ENCODE measurements at regions not wholly inside any gene's neighbourhood (a gene's known extent, or its start where the extent isn't known, plus 50 kb on each side); places are given as distances from the start of the nearest gene placed in this dataset.
A peak's percentile ranks its signal among the peaks of the same experiment; 100 is the strongest.

DNA sequence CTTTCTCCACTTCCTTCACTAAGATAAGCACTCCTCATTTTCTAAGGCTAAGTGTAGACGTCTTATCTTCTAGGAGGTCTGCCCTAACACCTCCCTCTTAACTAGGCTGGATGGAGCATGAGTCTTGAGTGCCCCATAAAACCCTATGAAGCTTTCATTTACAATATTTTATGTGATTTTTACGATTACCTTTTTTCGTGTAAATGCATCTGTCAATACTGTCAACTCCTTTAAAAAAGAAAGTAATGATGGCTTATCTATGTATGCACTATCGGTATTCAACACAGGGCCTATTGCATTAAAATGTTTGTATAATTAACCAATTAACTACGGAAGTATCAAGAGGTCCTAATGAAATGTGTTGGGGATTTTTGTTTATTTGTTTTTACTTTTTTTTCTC is 156.0 kb upstream of the FAM83B start:
- 54 to 73% methylated on average over 5 of the region's 5 CpGs for WGBS, 2 donors

DNA sequence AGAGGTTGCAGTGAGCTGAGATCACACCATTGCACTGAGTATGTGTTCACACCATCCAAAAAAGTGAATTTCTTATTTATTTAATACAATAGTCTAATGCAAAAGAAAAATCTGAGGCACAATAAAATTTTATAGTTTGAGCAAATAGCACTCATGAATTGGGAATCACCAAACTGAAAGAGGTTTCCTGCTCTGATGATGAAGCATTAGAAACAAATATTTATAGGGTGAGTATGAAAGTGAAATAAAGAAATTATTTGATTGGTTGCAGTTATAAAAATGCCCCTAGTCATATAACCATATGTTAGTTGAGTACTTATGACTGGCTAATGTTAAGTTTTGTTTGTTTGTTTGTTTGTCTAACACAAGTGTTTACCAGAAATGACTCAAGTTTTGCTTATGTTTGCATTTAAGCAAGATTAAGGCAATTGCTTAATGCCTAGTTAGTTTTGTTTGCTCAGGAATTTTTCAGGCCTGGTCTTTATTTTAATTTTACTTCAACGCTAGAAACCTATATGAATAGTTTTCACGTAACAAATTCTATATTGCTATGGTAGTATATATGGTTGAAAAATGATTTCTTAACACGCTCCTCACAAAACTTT is 151.5 kb upstream of the FAM83B start:
- Histone ChIP-seq H3K27me3 (ENCODE audit: control insufficient read depth in 3 of 3, insufficient read depth in 3 of 3, low read length in 2 of 3) (no peaks in the 10 kb centered on the region), H3K4me1 (ENCODE audit: control insufficient read depth in 5 of 5, insufficient read depth in 5 of 5, low read length in 5 of 5) (peaks cover 0 to 6% (median 0%) of the 10 kb centered on the region in 5 donors), H3K9ac (ENCODE audit: insufficient read depth in 1 of 2, low read length in 2 of 2) (no peak overlapping the region), H3K36me3 (ENCODE audit: control insufficient read depth in 4 of 4, insufficient read depth in 4 of 4, low read length in 4 of 4) (no peaks in the 10 kb centered on the region), H3K9me3 (ENCODE audit: control insufficient read depth in 4 of 4, insufficient read depth in 3 of 4, low read length in 3 of 4) (no peaks in the 10 kb centered on the region), H3K27ac (ENCODE audit: low read depth in 1 of 2, low read length in 1 of 2) (no peak overlapping the region), H3K4me3 (no peak overlapping the region)
- TF ChIP-seq, protein P1, sequence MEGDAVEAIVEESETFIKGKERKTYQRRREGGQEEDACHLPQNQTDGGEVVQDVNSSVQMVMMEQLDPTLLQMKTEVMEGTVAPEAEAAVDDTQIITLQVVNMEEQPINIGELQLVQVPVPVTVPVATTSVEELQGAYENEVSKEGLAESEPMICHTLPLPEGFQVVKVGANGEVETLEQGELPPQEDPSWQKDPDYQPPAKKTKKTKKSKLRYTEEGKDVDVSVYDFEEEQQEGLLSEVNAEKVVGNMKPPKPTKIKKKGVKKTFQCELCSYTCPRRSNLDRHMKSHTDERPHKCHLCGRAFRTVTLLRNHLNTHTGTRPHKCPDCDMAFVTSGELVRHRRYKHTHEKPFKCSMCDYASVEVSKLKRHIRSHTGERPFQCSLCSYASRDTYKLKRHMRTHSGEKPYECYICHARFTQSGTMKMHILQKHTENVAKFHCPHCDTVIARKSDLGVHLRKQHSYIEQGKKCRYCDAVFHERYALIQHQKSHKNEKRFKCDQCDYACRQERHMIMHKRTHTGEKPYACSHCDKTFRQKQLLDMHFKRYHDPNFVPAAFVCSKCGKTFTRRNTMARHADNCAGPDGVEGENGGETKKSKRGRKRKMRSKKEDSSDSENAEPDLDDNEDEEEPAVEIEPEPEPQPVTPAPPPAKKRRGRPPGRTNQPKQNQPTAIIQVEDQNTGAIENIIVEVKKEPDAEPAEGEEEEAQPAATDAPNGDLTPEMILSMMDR (IDR thresholded peaks at IDR 0.05; ENCODE audit: control extremely low read depth, extremely low read depth), result no peak
- 93 to 94% methylated on average over 3 of the region's 3 CpGs for WGBS, 2 donors
- ATAC-seq (ENCODE audit: insufficient read depth, low FRiP score), result no peak
- no peak for DNase-seq

More for the DNA sequence above, 156.0 kb upstream of the FAM83B start:
- no peaks in the 10 kb centered on the region for H3K9me3 ChIP-seq (ENCODE audit: control insufficient read depth in 4 of 4, insufficient read depth in 3 of 4, low read length in 3 of 4)
- DNase-seq (no peak), ATAC-seq (ENCODE audit: insufficient read depth, low FRiP score) (no peak)
- H3K27ac ChIP-seq (ENCODE audit: low read depth in 1 of 2, low read length in 1 of 2), result no peak overlapping the region
- H3K4me1 ChIP-seq (ENCODE audit: control insufficient read depth in 5 of 5, insufficient read depth in 5 of 5, low read length in 5 of 5), result no peaks in the 10 kb centered on the region
- no peak overlapping the region for H3K9ac ChIP-seq (ENCODE audit: insufficient read depth in 1 of 2, low read length in 2 of 2)
- TF ChIP-seq, protein P1 (IDR thresholded peaks at IDR 0.05; ENCODE audit: control extremely low read depth, extremely low read depth), result no peak
- H3K4me3 ChIP-seq, result no peak overlapping the region
- H3K27me3 ChIP-seq (ENCODE audit: control insufficient read depth in 3 of 3, insufficient read depth in 3 of 3, low read length in 2 of 3), result no peaks in the 10 kb centered on the region
- H3K36me3 ChIP-seq (ENCODE audit: control insufficient read depth in 4 of 4, insufficient read depth in 4 of 4, low read length in 4 of 4), result no peaks in the 10 kb centered on the region

DNA sequence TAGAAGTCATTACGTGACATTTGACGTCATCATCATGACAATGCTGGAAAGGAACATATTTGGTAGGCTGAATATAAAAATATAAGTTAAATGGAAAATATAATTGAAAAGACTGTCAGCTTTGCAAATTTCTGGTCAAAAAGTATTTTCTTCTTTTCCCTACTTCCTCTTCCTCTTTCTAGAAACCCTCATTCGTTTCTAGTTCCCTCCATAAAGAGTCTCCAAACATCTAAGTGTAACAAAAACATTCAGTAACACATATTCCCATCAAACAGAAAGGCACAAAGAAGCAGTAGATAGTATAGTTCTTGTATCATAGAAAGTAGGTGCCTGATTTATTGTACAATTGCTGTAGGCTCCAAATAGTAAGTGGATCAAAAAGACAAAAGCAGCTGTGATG is 150.8 kb upstream of the FAM83B start:
- ATAC-seq (ENCODE audit: insufficient read depth, low FRiP score) (no peak), DNase-seq (no peak)
- WGBS, 2 donors, result 64 to 65% methylated on average over 3 of the region's 3 CpGs
- Histone ChIP-seq H3K4me1 (ENCODE audit: control insufficient read depth in 5 of 5, insufficient read depth in 5 of 5, low read length in 5 of 5) (peaks cover 0 to 6% (median 0%) of the 10 kb centered on the region in 5 donors), H3K27me3 (ENCODE audit: control insufficient read depth in 3 of 3, insufficient read depth in 3 of 3, low read length in 2 of 3) (no peaks in the 10 kb centered on the region), H3K9me3 (ENCODE audit: control insufficient read depth in 4 of 4, insufficient read depth in 3 of 4, low read length in 3 of 4) (no peaks in the 10 kb centered on the region), H3K4me3 (no peak overlapping the region), H3K9ac (ENCODE audit: insufficient read depth in 1 of 2, low read length in 2 of 2) (no peak overlapping the region), H3K36me3 (ENCODE audit: control insufficient read depth in 4 of 4, insufficient read depth in 4 of 4, low read length in 4 of 4) (no peaks in the 10 kb centered on the region), H3K27ac (ENCODE audit: low read depth in 1 of 2, low read length in 1 of 2) (no peak overlapping the region)
- TF ChIP-seq, protein P1 (IDR thresholded peaks at IDR 0.05; ENCODE audit: control extremely low read depth, extremely low read depth), result no peak

DNA sequence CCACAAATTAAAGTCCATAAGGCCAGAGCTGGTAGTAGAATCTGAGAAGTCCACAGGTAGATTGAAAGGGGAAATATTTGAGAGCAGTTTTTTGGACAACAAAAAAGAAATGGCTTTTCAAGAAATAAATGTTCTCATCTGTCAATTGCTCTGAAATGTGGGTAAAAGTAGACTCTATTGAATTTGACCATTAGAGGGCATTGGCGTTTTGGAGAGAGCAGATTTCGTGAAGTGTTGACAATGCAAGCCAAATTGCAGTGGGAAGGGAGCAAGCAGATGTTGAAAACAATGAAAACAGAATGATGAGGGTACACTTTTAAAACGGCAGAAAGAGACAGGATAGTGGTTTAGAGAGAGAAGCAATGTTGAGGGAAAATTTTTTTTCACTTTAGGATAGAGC is 149.1 kb upstream of the FAM83B start:
- WGBS, 2 donors, result 38 to 61% methylated on average over 3 of the region's 3 CpGs
- no peaks in the 10 kb centered on the region for H3K9me3 ChIP-seq (ENCODE audit: control insufficient read depth in 4 of 4, insufficient read depth in 3 of 4, low read length in 3 of 4)
- TF ChIP-seq, protein P1 (IDR thresholded peaks at IDR 0.05; ENCODE audit: control extremely low read depth, extremely low read depth), result no peak
- no peak overlapping the region for H3K4me3 ChIP-seq
- peaks cover 0 to 6% (median 0%) of the 10 kb centered on the region in 5 donors for H3K4me1 ChIP-seq (ENCODE audit: control insufficient read depth in 5 of 5, insufficient read depth in 5 of 5, low read length in 5 of 5)
- no peak overlapping the region for H3K27ac ChIP-seq (ENCODE audit: low read depth in 1 of 2, low read length in 1 of 2)
- H3K27me3 ChIP-seq (ENCODE audit: control insufficient read depth in 3 of 3, insufficient read depth in 3 of 3, low read length in 2 of 3), result no peaks in the 10 kb centered on the region
- ATAC-seq (ENCODE audit: insufficient read depth, low FRiP score) (no peak), DNase-seq (peak; percentile 16 to 82 (median 77))
- no peaks in the 10 kb centered on the region for H3K36me3 ChIP-seq (ENCODE audit: control insufficient read depth in 4 of 4, insufficient read depth in 4 of 4, low read length in 4 of 4)
- no peak overlapping the region for H3K9ac ChIP-seq (ENCODE audit: insufficient read depth in 1 of 2, low read length in 2 of 2)
